ENCODE measurements at regions not wholly inside any gene's neighbourhood (a gene's known extent, or its start where the extent isn't known, plus 50 kb on each side); places are given as distances from the start of the nearest gene placed in this dataset.

DNA sequence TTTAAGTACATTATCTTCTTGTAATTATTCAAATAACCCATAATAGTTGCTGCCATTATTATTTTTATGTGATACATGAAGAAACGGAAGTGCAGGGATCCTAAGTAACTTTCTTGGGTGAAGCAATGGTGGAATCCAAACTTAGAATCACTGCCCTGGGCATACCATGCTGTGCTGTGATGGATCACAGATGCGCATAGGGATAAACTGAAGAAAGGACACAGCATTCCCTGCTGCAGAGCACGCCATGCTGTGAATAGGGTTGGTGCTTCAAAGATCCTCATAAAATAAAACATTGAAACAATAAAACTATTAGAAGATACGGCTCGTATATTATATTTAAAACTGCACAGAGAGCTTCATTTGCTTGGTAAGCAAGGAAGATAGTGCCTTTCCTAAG, 211.7 kb upstream of the ADAMTS16 start:
- POLR2A ChIA-PET, result no interaction called here
- Histone ChIP-seq H3K36me3 (ENCODE audit: control insufficient read depth in 2 of 2, insufficient read depth in 1 of 2, low read length in 2 of 2) (no peaks in the 10 kb centered on the region), H3K9me3 (ENCODE audit: control insufficient read depth, insufficient read depth, low read depth, low read length) (no peaks in the 10 kb centered on the region; the same call in 1 of the 2 replicates), H3K4me3 (ENCODE audit: low read depth, low read length) (no peak overlapping the region), H3K4me1 (ENCODE audit: control insufficient read depth, insufficient read depth, low read length) (no peaks in the 10 kb centered on the region), H3K27ac (ENCODE audit: extremely low read depth, low read depth, low read length) (no peak overlapping the region)
- TF ChIP-seq, protein P1, sequence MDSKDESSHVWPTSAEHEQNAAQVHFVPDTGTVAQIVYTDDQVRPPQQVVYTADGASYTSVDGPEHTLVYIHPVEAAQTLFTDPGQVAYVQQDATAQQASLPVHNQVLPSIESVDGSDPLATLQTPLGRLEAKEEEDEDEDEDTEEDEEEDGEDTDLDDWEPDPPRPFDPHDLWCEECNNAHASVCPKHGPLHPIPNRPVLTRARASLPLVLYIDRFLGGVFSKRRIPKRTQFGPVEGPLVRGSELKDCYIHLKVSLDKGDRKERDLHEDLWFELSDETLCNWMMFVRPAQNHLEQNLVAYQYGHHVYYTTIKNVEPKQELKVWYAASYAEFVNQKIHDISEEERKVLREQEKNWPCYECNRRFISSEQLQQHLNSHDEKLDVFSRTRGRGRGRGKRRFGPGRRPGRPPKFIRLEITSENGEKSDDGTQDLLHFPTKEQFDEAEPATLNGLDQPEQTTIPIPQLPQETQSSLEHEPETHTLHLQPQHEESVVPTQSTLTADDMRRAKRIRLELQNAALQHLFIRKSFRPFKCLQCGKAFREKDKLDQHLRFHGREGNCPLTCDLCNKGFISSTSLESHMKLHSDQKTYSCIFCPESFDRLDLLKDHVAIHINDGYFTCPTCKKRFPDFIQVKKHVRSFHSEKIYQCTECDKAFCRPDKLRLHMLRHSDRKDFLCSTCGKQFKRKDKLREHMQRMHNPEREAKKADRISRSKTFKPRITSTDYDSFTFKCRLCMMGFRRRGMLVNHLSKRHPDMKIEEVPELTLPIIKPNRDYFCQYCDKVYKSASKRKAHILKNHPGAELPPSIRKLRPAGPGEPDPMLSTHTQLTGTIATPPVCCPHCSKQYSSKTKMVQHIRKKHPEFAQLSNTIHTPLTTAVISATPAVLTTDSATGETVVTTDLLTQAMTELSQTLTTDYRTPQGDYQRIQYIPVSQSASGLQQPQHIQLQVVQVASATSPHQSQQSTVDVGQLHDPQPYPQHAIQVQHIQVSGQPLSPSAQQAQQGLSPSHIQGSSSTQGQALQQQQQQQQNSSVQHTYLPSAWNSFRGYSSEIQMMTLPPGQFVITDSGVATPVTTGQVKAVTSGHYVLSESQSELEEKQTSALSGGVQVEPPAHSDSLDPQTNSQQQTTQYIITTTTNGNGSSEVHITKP (tag by site-specific recombination; IDR thresholded peaks at IDR 0.05), result no peak
- TF ChIP-seq ZNF692 (tag by site-specific recombination; IDR thresholded peaks at IDR 0.05) (no peak), HOXD13 (CRISPR knock-in tag; IDR thresholded peaks at IDR 0.05; ENCODE audit: borderline replicate concordance) (no peak), ZBTB8A (tag by site-specific recombination; IDR thresholded peaks at IDR 0.05) (no peak), ZNF404 (tag by site-specific recombination; IDR thresholded peaks at IDR 0.05) (no peak)
- TF ChIP-seq, protein P2, sequence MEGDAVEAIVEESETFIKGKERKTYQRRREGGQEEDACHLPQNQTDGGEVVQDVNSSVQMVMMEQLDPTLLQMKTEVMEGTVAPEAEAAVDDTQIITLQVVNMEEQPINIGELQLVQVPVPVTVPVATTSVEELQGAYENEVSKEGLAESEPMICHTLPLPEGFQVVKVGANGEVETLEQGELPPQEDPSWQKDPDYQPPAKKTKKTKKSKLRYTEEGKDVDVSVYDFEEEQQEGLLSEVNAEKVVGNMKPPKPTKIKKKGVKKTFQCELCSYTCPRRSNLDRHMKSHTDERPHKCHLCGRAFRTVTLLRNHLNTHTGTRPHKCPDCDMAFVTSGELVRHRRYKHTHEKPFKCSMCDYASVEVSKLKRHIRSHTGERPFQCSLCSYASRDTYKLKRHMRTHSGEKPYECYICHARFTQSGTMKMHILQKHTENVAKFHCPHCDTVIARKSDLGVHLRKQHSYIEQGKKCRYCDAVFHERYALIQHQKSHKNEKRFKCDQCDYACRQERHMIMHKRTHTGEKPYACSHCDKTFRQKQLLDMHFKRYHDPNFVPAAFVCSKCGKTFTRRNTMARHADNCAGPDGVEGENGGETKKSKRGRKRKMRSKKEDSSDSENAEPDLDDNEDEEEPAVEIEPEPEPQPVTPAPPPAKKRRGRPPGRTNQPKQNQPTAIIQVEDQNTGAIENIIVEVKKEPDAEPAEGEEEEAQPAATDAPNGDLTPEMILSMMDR (tag by site-specific recombination; IDR thresholded peaks at IDR 0.05), result no peak
- CTCF ChIA-PET, result interaction anchor here (0.6 to 5.8 kb wide), 3 partner anchors 13 to 48 kb away, joined by 3 to 31 read pairs (median 5); no protein-coding TSS in a partner anchor

DNA sequence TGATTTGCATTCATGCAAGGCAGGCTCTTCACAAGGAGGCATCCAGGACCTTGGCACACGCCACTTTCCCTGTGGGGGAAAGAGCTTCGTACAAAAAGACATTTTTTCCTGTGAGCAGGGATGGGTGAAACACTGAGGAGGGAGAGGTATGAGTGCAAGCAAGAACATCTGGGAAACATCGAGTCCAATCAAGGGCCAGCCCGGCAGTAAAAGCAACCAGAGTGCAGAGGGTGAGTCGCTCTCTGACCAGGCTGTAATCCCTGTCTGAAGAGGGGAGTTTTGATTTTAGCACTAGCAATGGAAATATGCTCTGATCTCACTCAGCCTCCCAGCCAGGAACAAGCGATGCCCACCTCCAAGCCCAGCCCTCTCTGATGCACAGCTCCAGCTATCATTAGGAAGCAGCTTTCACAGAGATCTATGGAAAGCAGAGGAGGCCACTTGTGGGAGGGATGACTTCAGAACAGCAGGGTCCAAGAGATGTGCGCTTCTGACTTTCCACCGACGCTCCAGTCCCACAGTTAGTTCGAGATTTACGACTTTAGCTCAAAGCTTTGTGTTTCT, 211.0 kb upstream of the ADAMTS16 start:
- TF ChIP-seq EGR2 (tag by site-specific recombination; IDR thresholded peaks at IDR 0.05; ENCODE audit: low read depth) (peak; percentile 47; the same call in 1 of the 2 replicates), ZNF292 (tag by site-specific recombination; IDR thresholded peaks at IDR 0.05; ENCODE audit: borderline replicate concordance, low read depth) (no peak)
- H3K9me3 ChIP-seq (ENCODE audit: control insufficient read depth, insufficient read depth, low read depth, low read length), result no peaks in the 10 kb centered on the region; the same call in 1 of the 2 replicates
- CTCF ChIA-PET, result interaction anchor here (0.7 to 5.8 kb wide), 2 partner anchors 12 to 538 kb away, joined by 3 to 31 read pairs; no protein-coding TSS in a partner anchor
- H3K4me1 ChIP-seq (ENCODE audit: control insufficient read depth, insufficient read depth, low read length), result no peaks in the 10 kb centered on the region
- H3K27ac ChIP-seq (ENCODE audit: extremely low read depth, low read depth, low read length), result no peak overlapping the region
- H3K36me3 ChIP-seq (ENCODE audit: control insufficient read depth in 2 of 2, insufficient read depth in 1 of 2, low read length in 2 of 2), result no peaks in the 10 kb centered on the region
- no peak overlapping the region for H3K4me3 ChIP-seq (ENCODE audit: low read depth, low read length)
- POLR2A ChIA-PET, result no interaction called here

GRCh38 chr5:4939042-4939781, 200.9 kb upstream of the ADAMTS16 start:
- H3K4me3 ChIP-seq (ENCODE audit: low read depth, low read length), result no peak overlapping the region
- ChIA-PET CTCF (interaction anchor here (0.7 to 1.1 kb wide), 2 partner anchors 71 to 530 kb away, joined by 3 read pairs; no protein-coding TSS in a partner anchor), POLR2A (no interaction called here)
- no peak for TF ChIP-seq ZNF221 (tag by site-specific recombination; IDR thresholded peaks at IDR 0.05; ENCODE audit: borderline replicate concordance)
- no peak for TF ChIP-seq ZNF580 (tag by site-specific recombination; IDR thresholded peaks at IDR 0.05)
- TF ChIP-seq HOXD13 (CRISPR knock-in tag; IDR thresholded peaks at IDR 0.05; ENCODE audit: borderline replicate concordance), result no peak
- TF ChIP-seq, protein P3, sequence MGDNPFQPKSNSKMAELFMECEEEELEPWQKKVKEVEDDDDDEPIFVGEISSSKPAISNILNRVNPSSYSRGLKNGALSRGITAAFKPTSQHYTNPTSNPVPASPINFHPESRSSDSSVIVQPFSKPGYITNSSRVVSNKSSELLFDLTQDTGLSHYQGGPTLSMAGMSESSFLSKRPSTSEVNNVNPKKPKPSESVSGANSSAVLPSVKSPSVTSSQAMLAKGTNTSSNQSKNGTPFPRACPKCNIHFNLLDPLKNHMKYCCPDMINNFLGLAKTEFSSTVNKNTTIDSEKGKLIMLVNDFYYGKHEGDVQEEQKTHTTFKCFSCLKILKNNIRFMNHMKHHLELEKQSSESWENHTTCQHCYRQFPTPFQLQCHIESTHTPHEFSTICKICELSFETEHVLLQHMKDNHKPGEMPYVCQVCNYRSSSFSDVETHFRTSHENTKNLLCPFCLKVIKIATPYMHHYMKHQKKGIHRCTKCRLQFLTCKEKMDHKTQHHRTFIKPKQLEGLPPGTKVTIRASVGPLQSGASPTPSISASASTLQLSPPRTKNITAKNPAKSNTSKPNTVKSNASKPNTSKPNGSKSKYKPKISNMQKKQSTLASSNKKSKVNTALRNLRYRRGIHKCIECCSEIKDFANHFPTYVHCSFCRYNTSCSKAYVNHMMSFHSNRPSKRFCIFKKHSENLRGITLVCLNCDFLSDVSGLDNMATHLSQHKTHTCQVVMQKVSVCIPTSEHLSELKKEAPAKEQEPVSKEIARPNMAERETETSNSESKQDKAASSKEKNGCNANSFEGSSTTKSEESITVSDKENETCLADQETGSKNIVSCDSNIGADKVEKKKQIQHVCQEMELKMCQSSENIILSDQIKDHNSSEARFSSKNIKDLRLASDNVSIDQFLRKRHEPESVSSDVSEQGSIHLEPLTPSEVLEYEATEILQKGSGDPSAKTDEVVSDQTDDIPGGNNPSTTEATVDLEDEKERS (tag by site-specific recombination; IDR thresholded peaks at IDR 0.05), result no peak
- no peak for TF ChIP-seq ZNF561 (tag by site-specific recombination; IDR thresholded peaks at IDR 0.05; ENCODE audit: borderline replicate concordance)
- TF ChIP-seq ZNF266 (tag by site-specific recombination; IDR thresholded peaks at IDR 0.05; ENCODE audit: low read depth), result no peak
- no peak for TF ChIP-seq SP2 (tag by site-specific recombination; IDR thresholded peaks at IDR 0.05)
- no peak for TF ChIP-seq ZNF350 (tag by site-specific recombination; IDR thresholded peaks at IDR 0.05)
- no peak for TF ChIP-seq ZNF670 (tag by site-specific recombination; IDR thresholded peaks at IDR 0.05; ENCODE audit: low read depth)
- no peaks in the 10 kb centered on the region for H3K9me3 ChIP-seq (ENCODE audit: control insufficient read depth, insufficient read depth, low read depth, low read length)
- H3K4me1 ChIP-seq (ENCODE audit: control insufficient read depth, insufficient read depth, low read length), result no peaks in the 10 kb centered on the region
- no peak overlapping the region for H3K27ac ChIP-seq (ENCODE audit: extremely low read depth, low read depth, low read length)
- no peaks in the 10 kb centered on the region for H3K36me3 ChIP-seq (ENCODE audit: control insufficient read depth in 2 of 2, insufficient read depth in 1 of 2, low read length in 2 of 2)
